ENCODE measurements at regions not wholly inside any gene's neighbourhood (a gene's known extent, or its start where the extent isn't known, plus 50 kb on each side); places are given as distances from the start of the nearest gene placed in this dataset.
"Not testable (repeated sequence)": the region's sequence is repeated elsewhere in the genome, so short reads cannot be mapped to it uniquely, and the experiment has no call there.

- not testable (repeated sequence) for DNase-seq
Measured at GRCh38 chr15:21018176-21018575, 152.1 kb upstream of the POTEB2 start.

GRCh38 chr15:21017326-21017725 lies 151.2 kb upstream of the POTEB2 start:
- DNase-seq, result not testable (repeated sequence)

GRCh38 chr15:21016589-21016988 lies 150.5 kb upstream of the POTEB2 start:
- not testable (repeated sequence) for DNase-seq

GRCh38 chr15:21015171-21015570 lies 149.1 kb upstream of the POTEB2 start:
- DNase-seq, result not testable (repeated sequence)

- DNase-seq, result not testable (repeated sequence)
Measured at GRCh38 chr15:21013308-21013707, 147.2 kb upstream of the POTEB2 start.

GRCh38 chr15:21009651-21010050 lies 143.5 kb upstream of the POTEB2 start:
- not testable (repeated sequence) for DNase-seq

GRCh38 chr15:21003459-21003858 lies 137.3 kb upstream of the POTEB2 start:
- not testable (repeated sequence) for DNase-seq

- DNase-seq, result not testable (repeated sequence)
Measured at GRCh38 chr15:21001950-21002349, 135.8 kb upstream of the POTEB2 start.

GRCh38 chr15:20991691-20992090 lies 125.6 kb upstream of the POTEB2 start:
- DNase-seq, result not testable (repeated sequence)

- DNase-seq, result not testable (repeated sequence)
Measured at GRCh38 chr15:20991253-20991652, 125.1 kb upstream of the POTEB2 start.

- DNase-seq, result not testable (repeated sequence)
Measured at GRCh38 chr15:20986775-20987174, 120.7 kb upstream of the POTEB2 start.

- not testable (repeated sequence) for DNase-seq
Measured at GRCh38 chr15:20978057-20978456, 111.9 kb upstream of the POTEB2 start.

- DNase-seq, result not testable (repeated sequence)
Measured at GRCh38 chr15:20972762-20973161, 106.6 kb upstream of the POTEB2 start.

- DNase-seq, result not testable (repeated sequence)
Measured at GRCh38 chr15:20959299-20959698, 93.2 kb upstream of the POTEB2 start.

GRCh38 chr15:20929322-20929721 lies 63.2 kb upstream of the POTEB2 start:
- DNase-seq, result not testable (repeated sequence)
